ENCODE measurements at regions not wholly inside any gene's neighbourhood (a gene's known extent, or its start where the extent isn't known, plus 50 kb on each side); places are given as distances from the start of the nearest gene placed in this dataset.

- Histone ChIP-seq H3K4me3 (ENCODE audit: low read length) (no peak overlapping the region), H3K4me2 (ENCODE audit: low read depth, low read length) (no peak overlapping the region), H3K36me3 (replicated peaks; ENCODE audit: insufficient read depth, low read length) (no peaks in the 10 kb centered on the region), H3K9ac (ENCODE audit: low read length) (no peak overlapping the region), H3F3A (ENCODE audit: insufficient read depth, low read length) (no peaks in the 10 kb centered on the region), H3K27ac (ENCODE audit: low read length) (no peak overlapping the region), H4K20me1 (ENCODE audit: insufficient read depth, low read length) (no peaks in the 10 kb centered on the region), H3K79me2 (ENCODE audit: low read length) (no peaks in the 10 kb centered on the region), H3K27me3 (replicated peaks; ENCODE audit: insufficient read depth, low read length) (no peaks in the 10 kb centered on the region), H3K9me3 (replicated peaks; ENCODE audit: insufficient read depth, low read length) (no peaks in the 10 kb centered on the region), H3K4me1 (ENCODE audit: low read length) (peaks cover 6% of the 10 kb centered on the region), H3K9me2 (replicated peaks; ENCODE audit: insufficient read depth, low read length) (no peaks in the 10 kb centered on the region), H2AFZ (ENCODE audit: low read length) (no peak overlapping the region)
- no peak for DNase-seq
- TF ChIP-seq EZH2 (optimal IDR thresholded peaks at IDR 0.05; ENCODE audit: low read depth, low read length) (no peak), EZH2phosphoT487 (IDR thresholded peaks at IDR 0.05; ENCODE audit: low read length) (no peak), CTCF (IDR thresholded peaks at IDR 0.05; ENCODE audit: low read length) (no peak)
Measured at GRCh38 chr5:158543539-158544387, 556.0 kb downstream of the EBF1 start.

- H4K20me1 ChIP-seq (ENCODE audit: insufficient read depth, low read length): no peaks in the 10 kb centered on the region
- no peaks in the 10 kb centered on the region for H3K27me3 ChIP-seq (replicated peaks; ENCODE audit: insufficient read depth, low read length)
- H3K4me1 ChIP-seq (ENCODE audit: low read length): peaks cover 14% of the 10 kb centered on the region
- no peak overlapping the region for H3K4me3 ChIP-seq (ENCODE audit: low read length)
- H3K36me3 ChIP-seq (replicated peaks; ENCODE audit: insufficient read depth, low read length): no peaks in the 10 kb centered on the region
- H3F3A ChIP-seq (ENCODE audit: insufficient read depth, low read length): no peaks in the 10 kb centered on the region
- no peak overlapping the region for H2AFZ ChIP-seq (ENCODE audit: low read length)
- H3K9me3 ChIP-seq (replicated peaks; ENCODE audit: insufficient read depth, low read length): no peaks in the 10 kb centered on the region
- H3K4me2 ChIP-seq (ENCODE audit: low read depth, low read length): no peak overlapping the region
- no peaks in the 10 kb centered on the region for H3K9me2 ChIP-seq (replicated peaks; ENCODE audit: insufficient read depth, low read length)
- H3K27ac ChIP-seq (ENCODE audit: low read length): no peak overlapping the region
- no peak overlapping the region for H3K9ac ChIP-seq (ENCODE audit: low read length)
- H3K79me2 ChIP-seq (ENCODE audit: low read length): no peaks in the 10 kb centered on the region
- TF ChIP-seq CTCF (IDR thresholded peaks at IDR 0.05; ENCODE audit: low read length): no peak
- no peak for TF ChIP-seq EZH2phosphoT487 (IDR thresholded peaks at IDR 0.05; ENCODE audit: low read length)
- TF ChIP-seq EZH2 (optimal IDR thresholded peaks at IDR 0.05; ENCODE audit: low read depth, low read length): no peak
- no peak for DNase-seq
Measured at GRCh38 chr5:158541536-158542297, 558.0 kb downstream of the EBF1 start.

- H3K4me3 ChIP-seq (ENCODE audit: low read length): no peak overlapping the region
- DNase-seq: peak; percentile 47
- H3K27ac ChIP-seq (ENCODE audit: low read length): no peak overlapping the region; the same call in 1 of the 2 replicates
Measured at GRCh38 chr5:158538506-158539074, 561.1 kb downstream of the EBF1 start.

More at GRCh38 chr5:158538506-158539074, 561.1 kb downstream of the EBF1 start:
- H3K36me3 ChIP-seq (replicated peaks; ENCODE audit: insufficient read depth, low read length): no peaks in the 10 kb centered on the region
- peak overlapping the region; percentile 27; the same call in 1 of the 2 replicates for H3K4me2 ChIP-seq (ENCODE audit: low read depth, low read length)
- TF ChIP-seq EZH2 (optimal IDR thresholded peaks at IDR 0.05; ENCODE audit: low read depth, low read length) (no peak), CTCF (IDR thresholded peaks at IDR 0.05; ENCODE audit: low read length) (no peak), EZH2phosphoT487 (IDR thresholded peaks at IDR 0.05; ENCODE audit: low read length) (no peak)
- peaks cover 10% of the 10 kb centered on the region for H3K4me1 ChIP-seq (ENCODE audit: low read length)
- H3K27me3 ChIP-seq (replicated peaks; ENCODE audit: insufficient read depth, low read length): no peaks in the 10 kb centered on the region
- H2AFZ ChIP-seq (ENCODE audit: low read length): peak overlapping the region; percentile 42
- H4K20me1 ChIP-seq (ENCODE audit: insufficient read depth, low read length): no peaks in the 10 kb centered on the region
- no peaks in the 10 kb centered on the region for H3K9me3 ChIP-seq (replicated peaks; ENCODE audit: insufficient read depth, low read length)
- H3K79me2 ChIP-seq (ENCODE audit: low read length): no peaks in the 10 kb centered on the region
- no peaks in the 10 kb centered on the region for H3K9me2 ChIP-seq (replicated peaks; ENCODE audit: insufficient read depth, low read length)
- H3F3A ChIP-seq (ENCODE audit: insufficient read depth, low read length): no peaks in the 10 kb centered on the region
- H3K9ac ChIP-seq (ENCODE audit: low read length): no peak overlapping the region

Measured in MM.1S (cell line).